ENCODE measurements at regions not wholly inside any gene's neighbourhood (a gene's known extent, or its start where the extent isn't known, plus 50 kb on each side); places are given as distances from the start of the nearest gene placed in this dataset.

- ATAC-seq (no peak), DNase-seq (no peak)
- Mint-ChIP-seq H3K27me3 (no peaks in the 10 kb centered on the region), H3K9me3 (no peaks in the 10 kb centered on the region), H3K27ac (no peak overlapping the region), H3K4me1 (no peaks in the 10 kb centered on the region), H3K4me3 (no peak overlapping the region), H3K36me3 (no peaks in the 10 kb centered on the region)
- no peak overlapping the region for H3K27ac ChIP-seq (ENCODE audit: low read depth, low read length)
- no peaks in the 10 kb centered on the region for H3K27me3 ChIP-seq (ENCODE audit: control insufficient read depth in 2 of 2, insufficient read depth in 2 of 2, low read length in 2 of 2)
- ChIA-PET CTCF (no interaction called here), POLR2A (no interaction called here)
- no peaks in the 10 kb centered on the region for H3K4me1 ChIP-seq (ENCODE audit: control insufficient read depth in 2 of 2, insufficient read depth in 2 of 2, low read length in 2 of 2)
- no peaks in the 10 kb centered on the region for H3K9me3 ChIP-seq (ENCODE audit: control insufficient read depth in 2 of 3, low read length in 3 of 3)
- H3K4me3 ChIP-seq (ENCODE audit: low read length), result no peak overlapping the region
- no peaks in the 10 kb centered on the region for H3K36me3 ChIP-seq (ENCODE audit: control insufficient read depth in 2 of 3, insufficient read depth in 3 of 3, low read length in 3 of 3)
- intact Hi-C loops (cut with micrococcal nuclease), result no loop called here
Observed at GRCh38 chr4:20478412-20478811, 221.8 kb upstream of the PACRGL start.

GRCh38 chr4:20480165-20480947 is 219.9 kb upstream of the PACRGL start:
- ATAC-seq (no peak), DNase-seq (no peak)
- Histone ChIP-seq H3K4me1 (ENCODE audit: control insufficient read depth in 2 of 2, insufficient read depth in 2 of 2, low read length in 2 of 2) (no peaks in the 10 kb centered on the region), H3K27ac (ENCODE audit: low read depth, low read length) (no peak overlapping the region), H3K36me3 (ENCODE audit: control insufficient read depth in 2 of 3, insufficient read depth in 3 of 3, low read length in 3 of 3) (no peaks in the 10 kb centered on the region), H3K27me3 (ENCODE audit: control insufficient read depth in 2 of 2, insufficient read depth in 2 of 2, low read length in 2 of 2) (no peaks in the 10 kb centered on the region), H3K9me3 (ENCODE audit: control insufficient read depth in 2 of 3, low read length in 3 of 3) (no peaks in the 10 kb centered on the region), H3K4me3 (ENCODE audit: low read length) (no peak overlapping the region)
- Mint-ChIP-seq H3K9me3 (peaks cover 0 to 4% (median 0%) of the 10 kb centered on the region in 11 donors), H3K4me3 (no peak overlapping the region), H3K27ac (no peak overlapping the region), H3K36me3 (no peaks in the 10 kb centered on the region), H3K27me3 (no peaks in the 10 kb centered on the region), H3K4me1 (no peaks in the 10 kb centered on the region)
- intact Hi-C loops (cut with micrococcal nuclease), result no loop called here
- ChIA-PET POLR2A (no interaction called here), CTCF (no interaction called here)

- Mint-ChIP-seq H3K27me3 (no peaks in the 10 kb centered on the region), H3K27ac (no peak overlapping the region), H3K4me1 (no peaks in the 10 kb centered on the region), H3K9me3 (peaks cover 0 to 4% (median 0%) of the 10 kb centered on the region in 11 donors), H3K4me3 (no peak overlapping the region), H3K36me3 (no peaks in the 10 kb centered on the region)
- H3K27ac ChIP-seq (ENCODE audit: low read depth, low read length), result no peak overlapping the region
- ChIA-PET POLR2A (no interaction called here), CTCF (no interaction called here)
- ATAC-seq (no peak), DNase-seq (no peak)
- H3K36me3 ChIP-seq (ENCODE audit: control insufficient read depth in 2 of 3, insufficient read depth in 3 of 3, low read length in 3 of 3), result no peaks in the 10 kb centered on the region
- no peaks in the 10 kb centered on the region for H3K9me3 ChIP-seq (ENCODE audit: control insufficient read depth in 2 of 3, low read length in 3 of 3)
- intact Hi-C loops (cut with micrococcal nuclease), result no loop called here
- H3K27me3 ChIP-seq (ENCODE audit: control insufficient read depth in 2 of 2, insufficient read depth in 2 of 2, low read length in 2 of 2), result no peaks in the 10 kb centered on the region
- H3K4me3 ChIP-seq (ENCODE audit: low read length), result no peak overlapping the region
- no peaks in the 10 kb centered on the region for H3K4me1 ChIP-seq (ENCODE audit: control insufficient read depth in 2 of 2, insufficient read depth in 2 of 2, low read length in 2 of 2)
Observed at GRCh38 chr4:20483416-20483815, 216.8 kb upstream of the PACRGL start.

- ATAC-seq (no peak), DNase-seq (no peak)
- Histone ChIP-seq H3K9me3 (ENCODE audit: control insufficient read depth in 2 of 3, low read length in 3 of 3) (no peaks in the 10 kb centered on the region), H3K27me3 (ENCODE audit: control insufficient read depth in 2 of 2, insufficient read depth in 2 of 2, low read length in 2 of 2) (no peaks in the 10 kb centered on the region), H3K4me1 (ENCODE audit: control insufficient read depth in 2 of 2, insufficient read depth in 2 of 2, low read length in 2 of 2) (no peaks in the 10 kb centered on the region), H3K4me3 (ENCODE audit: low read length) (no peak overlapping the region), H3K36me3 (ENCODE audit: control insufficient read depth in 2 of 3, insufficient read depth in 3 of 3, low read length in 3 of 3) (no peaks in the 10 kb centered on the region), H3K27ac (ENCODE audit: low read depth, low read length) (no peak overlapping the region)
- Mint-ChIP-seq H3K27ac (no peak overlapping the region), H3K4me3 (no peak overlapping the region), H3K36me3 (no peaks in the 10 kb centered on the region), H3K4me1 (no peaks in the 10 kb centered on the region), H3K9me3 (peaks cover 0 to 4% (median 0%) of the 10 kb centered on the region in 11 donors), H3K27me3 (no peaks in the 10 kb centered on the region)
- intact Hi-C loops (cut with micrococcal nuclease), result no loop called here
- CTCF ChIA-PET, result no interaction called here
- POLR2A ChIA-PET, result no interaction called here
Observed at GRCh38 chr4:20486433-20486832, 213.8 kb upstream of the PACRGL start.

GRCh38 chr4:20487446-20487845 is 212.8 kb upstream of the PACRGL start:
- H3K36me3 Mint-ChIP-seq, result no peaks in the 10 kb centered on the region
- peaks cover 0 to 4% (median 0%) of the 10 kb centered on the region in 11 donors for H3K9me3 Mint-ChIP-seq
- Histone ChIP-seq H3K4me3 (ENCODE audit: low read length) (no peak overlapping the region), H3K9me3 (ENCODE audit: control insufficient read depth in 2 of 3, low read length in 3 of 3) (no peaks in the 10 kb centered on the region), H3K27ac (ENCODE audit: low read depth, low read length) (no peak overlapping the region), H3K36me3 (ENCODE audit: control insufficient read depth in 2 of 3, insufficient read depth in 3 of 3, low read length in 3 of 3) (no peaks in the 10 kb centered on the region), H3K4me1 (ENCODE audit: control insufficient read depth in 2 of 2, insufficient read depth in 2 of 2, low read length in 2 of 2) (no peaks in the 10 kb centered on the region), H3K27me3 (ENCODE audit: control insufficient read depth in 2 of 2, insufficient read depth in 2 of 2, low read length in 2 of 2) (no peaks in the 10 kb centered on the region)
- no peak overlapping the region for H3K27ac Mint-ChIP-seq
- no peak overlapping the region for H3K4me3 Mint-ChIP-seq
- intact Hi-C loops (cut with micrococcal nuclease), result no loop called here
- H3K4me1 Mint-ChIP-seq, result no peaks in the 10 kb centered on the region
- H3K27me3 Mint-ChIP-seq, result no peaks in the 10 kb centered on the region
- ATAC-seq (no peak), DNase-seq (no peak)
- ChIA-PET CTCF (no interaction called here), POLR2A (no interaction called here)

GRCh38 chr4:20487852-20488251 is 212.4 kb upstream of the PACRGL start:
- H3K36me3 Mint-ChIP-seq, result no peaks in the 10 kb centered on the region
- Histone ChIP-seq H3K4me3 (ENCODE audit: low read length) (no peak overlapping the region), H3K27me3 (ENCODE audit: control insufficient read depth in 2 of 2, insufficient read depth in 2 of 2, low read length in 2 of 2) (no peaks in the 10 kb centered on the region), H3K27ac (ENCODE audit: low read depth, low read length) (no peak overlapping the region), H3K36me3 (ENCODE audit: control insufficient read depth in 2 of 3, insufficient read depth in 3 of 3, low read length in 3 of 3) (no peaks in the 10 kb centered on the region), H3K4me1 (ENCODE audit: control insufficient read depth in 2 of 2, insufficient read depth in 2 of 2, low read length in 2 of 2) (no peaks in the 10 kb centered on the region), H3K9me3 (ENCODE audit: control insufficient read depth in 2 of 3, low read length in 3 of 3) (no peaks in the 10 kb centered on the region)
- H3K9me3 Mint-ChIP-seq, result peaks cover 0 to 4% (median 0%) of the 10 kb centered on the region in 11 donors
- no peak overlapping the region for H3K27ac Mint-ChIP-seq
- H3K27me3 Mint-ChIP-seq, result peaks cover 0 to 1% (median 0%) of the 10 kb centered on the region in 5 donors
- DNase-seq (no peak), ATAC-seq (no peak)
- no peak overlapping the region for H3K4me3 Mint-ChIP-seq
- H3K4me1 Mint-ChIP-seq, result no peaks in the 10 kb centered on the region
- intact Hi-C loops (cut with micrococcal nuclease), result no loop called here
- POLR2A ChIA-PET, result no interaction called here
- CTCF ChIA-PET, result no interaction called here

GRCh38 chr4:20490734-20491133 is 209.5 kb upstream of the PACRGL start:
- ATAC-seq (no peak), DNase-seq (no peak)
- H3K27ac ChIP-seq (ENCODE audit: low read depth, low read length), result no peak overlapping the region
- Mint-ChIP-seq H3K4me1 (no peaks in the 10 kb centered on the region), H3K27me3 (peaks cover 0 to 4% (median 0%) of the 10 kb centered on the region in 5 donors), H3K27ac (no peak overlapping the region), H3K4me3 (no peak overlapping the region), H3K9me3 (peaks cover 0 to 4% (median 0%) of the 10 kb centered on the region in 11 donors), H3K36me3 (no peaks in the 10 kb centered on the region)
- no peaks in the 10 kb centered on the region for H3K4me1 ChIP-seq (ENCODE audit: control insufficient read depth in 2 of 2, insufficient read depth in 2 of 2, low read length in 2 of 2)
- intact Hi-C loops (cut with micrococcal nuclease), result no loop called here
- H3K27me3 ChIP-seq (ENCODE audit: control insufficient read depth in 2 of 2, insufficient read depth in 2 of 2, low read length in 2 of 2), result no peaks in the 10 kb centered on the region
- CTCF ChIA-PET, result no interaction called here
- no peak overlapping the region for H3K4me3 ChIP-seq (ENCODE audit: low read length)
- H3K36me3 ChIP-seq (ENCODE audit: control insufficient read depth in 2 of 3, insufficient read depth in 3 of 3, low read length in 3 of 3), result no peaks in the 10 kb centered on the region
- POLR2A ChIA-PET, result no interaction called here
- H3K9me3 ChIP-seq (ENCODE audit: control insufficient read depth in 2 of 3, low read length in 3 of 3), result no peaks in the 10 kb centered on the region

All from naive thymus-derived CD4-positive, alpha-beta T cell (primary cell).